ENCODE measurements at regions not wholly inside any gene's neighbourhood (a gene's known extent, or its start where the extent isn't known, plus 50 kb on each side); places are given as distances from the start of the nearest gene placed in this dataset.

DNA sequence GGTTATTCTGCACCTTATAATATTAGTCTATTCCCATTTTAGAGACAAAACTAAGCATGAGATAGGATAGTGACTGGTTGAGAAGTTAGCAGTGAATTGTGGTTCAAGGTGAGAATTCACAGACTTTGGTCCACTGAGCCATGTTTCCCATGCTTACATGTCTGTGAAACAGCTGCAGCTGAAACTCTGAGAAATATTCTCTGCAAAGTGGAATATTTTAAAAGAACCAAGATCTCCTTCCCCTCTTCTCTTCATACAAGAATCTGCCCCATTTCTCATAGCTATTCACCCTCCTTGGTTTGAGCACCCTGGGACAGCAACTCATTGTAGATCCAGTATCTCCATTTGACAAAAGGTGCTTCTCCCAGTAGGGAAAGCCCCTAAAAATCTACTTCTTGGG is 70.2 kb upstream of the TMEM170B start:
- no peak overlapping the region for H3K4me3 ChIP-seq (ENCODE audit: low read length)
- H4K20me1 ChIP-seq (ENCODE audit: control insufficient read depth, insufficient read depth, low read depth, low read length), result no peaks in the 10 kb centered on the region
- no peaks in the 10 kb centered on the region for H3K9me2 ChIP-seq (replicated peaks; ENCODE audit: control insufficient read depth, low read length)
- TF ChIP-seq, protein P1, sequence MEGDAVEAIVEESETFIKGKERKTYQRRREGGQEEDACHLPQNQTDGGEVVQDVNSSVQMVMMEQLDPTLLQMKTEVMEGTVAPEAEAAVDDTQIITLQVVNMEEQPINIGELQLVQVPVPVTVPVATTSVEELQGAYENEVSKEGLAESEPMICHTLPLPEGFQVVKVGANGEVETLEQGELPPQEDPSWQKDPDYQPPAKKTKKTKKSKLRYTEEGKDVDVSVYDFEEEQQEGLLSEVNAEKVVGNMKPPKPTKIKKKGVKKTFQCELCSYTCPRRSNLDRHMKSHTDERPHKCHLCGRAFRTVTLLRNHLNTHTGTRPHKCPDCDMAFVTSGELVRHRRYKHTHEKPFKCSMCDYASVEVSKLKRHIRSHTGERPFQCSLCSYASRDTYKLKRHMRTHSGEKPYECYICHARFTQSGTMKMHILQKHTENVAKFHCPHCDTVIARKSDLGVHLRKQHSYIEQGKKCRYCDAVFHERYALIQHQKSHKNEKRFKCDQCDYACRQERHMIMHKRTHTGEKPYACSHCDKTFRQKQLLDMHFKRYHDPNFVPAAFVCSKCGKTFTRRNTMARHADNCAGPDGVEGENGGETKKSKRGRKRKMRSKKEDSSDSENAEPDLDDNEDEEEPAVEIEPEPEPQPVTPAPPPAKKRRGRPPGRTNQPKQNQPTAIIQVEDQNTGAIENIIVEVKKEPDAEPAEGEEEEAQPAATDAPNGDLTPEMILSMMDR (IDR thresholded peaks at IDR 0.05; ENCODE audit: low read depth, low read length, poor library complexity, severe bottlenecking), result no peak
- H3K4me1 ChIP-seq (ENCODE audit: control insufficient read depth, low read length), result peaks cover 35% of the 10 kb centered on the region
- no peaks in the 10 kb centered on the region for H3K36me3 ChIP-seq (ENCODE audit: control insufficient read depth, low read length)
- H3K27me3 ChIP-seq (ENCODE audit: control insufficient read depth, low read length), result no peaks in the 10 kb centered on the region
- peak overlapping the region; percentile 17; the same call in 1 of the 2 replicates for H3K4me2 ChIP-seq (ENCODE audit: low read length)
- H3K79me2 ChIP-seq (ENCODE audit: control insufficient read depth, low read length), result no peaks in the 10 kb centered on the region
- H3F3A ChIP-seq (ENCODE audit: control insufficient read depth, insufficient read depth), result peaks cover 3% of the 10 kb centered on the region; the same call in 1 of the 2 replicates
- no peaks in the 10 kb centered on the region for H3K9me3 ChIP-seq (ENCODE audit: control insufficient read depth, insufficient read depth, low read length)
- no peak overlapping the region for H3K27ac ChIP-seq (ENCODE audit: low read depth, low read length)

DNA sequence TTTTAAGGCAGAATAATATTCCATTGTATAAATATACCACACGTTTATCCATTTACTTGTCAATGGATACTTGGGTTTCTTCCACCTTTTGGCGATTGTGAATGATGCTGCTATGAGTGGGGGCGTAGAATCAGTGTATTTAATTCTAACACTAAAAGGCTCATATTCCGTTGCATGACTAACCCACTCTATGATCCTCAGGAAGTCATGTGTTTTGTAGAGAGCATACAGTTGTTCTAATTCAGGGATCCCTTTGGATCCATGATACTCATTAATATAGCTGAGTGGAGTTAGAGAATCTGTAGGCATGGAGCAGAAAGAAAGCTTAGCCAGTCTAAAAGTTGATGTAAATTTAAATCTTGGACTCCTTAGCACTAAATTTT is 74.2 kb upstream of the TMEM170B start:
- H3K27me3 ChIP-seq (ENCODE audit: control insufficient read depth, low read length), result no peaks in the 10 kb centered on the region
- no peaks in the 10 kb centered on the region for H3K9me2 ChIP-seq (replicated peaks; ENCODE audit: control insufficient read depth, low read length)
- no peak for TF ChIP-seq EZH2phosphoT487 (IDR thresholded peaks at IDR 0.05; ENCODE audit: borderline replicate concordance, low read length)
- TF ChIP-seq, protein P1 (IDR thresholded peaks at IDR 0.05; ENCODE audit: low read depth, low read length, poor library complexity, severe bottlenecking), result no peak
- H4K20me1 ChIP-seq (ENCODE audit: control insufficient read depth, insufficient read depth, low read depth, low read length), result no peaks in the 10 kb centered on the region
- no peak overlapping the region for H3K4me3 ChIP-seq (ENCODE audit: low read length)
- H3K9me3 ChIP-seq (ENCODE audit: control insufficient read depth, insufficient read depth, low read length), result no peaks in the 10 kb centered on the region
- H3K27ac ChIP-seq (ENCODE audit: low read depth, low read length), result no peak overlapping the region
- H3K4me2 ChIP-seq (ENCODE audit: low read length), result no peak overlapping the region
- H3K4me1 ChIP-seq (ENCODE audit: control insufficient read depth, low read length), result peaks cover 63% of the 10 kb centered on the region
- no peaks in the 10 kb centered on the region for H3K79me2 ChIP-seq (ENCODE audit: control insufficient read depth, low read length)
- H3K36me3 ChIP-seq (ENCODE audit: control insufficient read depth, low read length), result no peaks in the 10 kb centered on the region
- peaks cover 29% of the 10 kb centered on the region for H3F3A ChIP-seq (ENCODE audit: control insufficient read depth, insufficient read depth)

DNA sequence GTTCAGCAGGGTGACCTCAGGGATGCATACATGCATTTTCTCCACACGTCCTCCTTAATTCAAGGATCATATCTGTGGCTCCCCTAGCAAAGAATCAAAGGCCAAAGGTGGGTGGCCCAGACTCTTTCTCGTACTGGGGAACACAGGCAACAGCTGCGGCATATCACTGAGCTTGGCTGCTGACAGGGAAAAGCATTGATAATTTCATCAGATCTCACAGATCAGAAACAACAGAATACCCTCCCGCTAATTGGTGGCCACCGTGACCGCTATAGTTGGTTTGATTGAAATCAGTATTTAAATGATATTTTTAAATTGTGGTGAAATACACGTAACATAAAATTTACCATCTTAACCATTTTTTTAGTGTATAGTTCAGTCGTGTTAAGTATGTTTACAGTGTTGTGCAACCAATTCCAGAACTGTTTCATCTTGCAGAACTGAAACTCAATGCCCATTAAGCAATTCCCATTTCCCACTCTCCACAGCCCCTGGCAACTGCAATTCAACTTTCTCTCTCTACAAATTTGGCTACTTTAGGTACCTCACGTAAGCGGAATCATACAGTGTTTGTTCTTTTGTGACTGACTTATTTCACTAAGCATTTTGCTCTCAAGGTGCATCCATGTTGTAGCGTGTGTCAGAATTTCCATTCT is 74.7 kb upstream of the TMEM170B start:
- TF ChIP-seq, protein P1 (IDR thresholded peaks at IDR 0.05; ENCODE audit: low read depth, low read length, poor library complexity, severe bottlenecking), result no peak
- no peak for TF ChIP-seq EZH2phosphoT487 (IDR thresholded peaks at IDR 0.05; ENCODE audit: borderline replicate concordance, low read length)

More for the DNA sequence above, 74.7 kb upstream of the TMEM170B start:
- Histone ChIP-seq H3K79me2 (ENCODE audit: control insufficient read depth, low read length) (no peaks in the 10 kb centered on the region), H3K4me1 (ENCODE audit: control insufficient read depth, low read length) (peaks cover 63% of the 10 kb centered on the region), H4K20me1 (ENCODE audit: control insufficient read depth, insufficient read depth, low read depth, low read length) (no peaks in the 10 kb centered on the region), H3K36me3 (ENCODE audit: control insufficient read depth, low read length) (no peaks in the 10 kb centered on the region), H3K4me2 (ENCODE audit: low read length) (no peak overlapping the region), H3K9me3 (ENCODE audit: control insufficient read depth, insufficient read depth, low read length) (no peaks in the 10 kb centered on the region), H3F3A (ENCODE audit: control insufficient read depth, insufficient read depth) (peaks cover 34% of the 10 kb centered on the region), H3K4me3 (ENCODE audit: low read length) (no peak overlapping the region), H3K9me2 (replicated peaks; ENCODE audit: control insufficient read depth, low read length) (no peaks in the 10 kb centered on the region), H3K27ac (ENCODE audit: low read depth, low read length) (no peak overlapping the region), H3K27me3 (ENCODE audit: control insufficient read depth, low read length) (no peaks in the 10 kb centered on the region)
